HepG2 (cell line): ENCODE measurements at regions not wholly inside any gene's neighbourhood (a gene's known extent, or its start where the extent isn't known, plus 50 kb on each side); places are given as distances from the start of the nearest gene placed in this dataset.

ENCODE experiments used
- ATAC-seq: fragments of 200-7000 bp; cut with Tn5 transposase; 3 replicates; pipeline ENCODE4 v1.9.1; 2020; ENCODE audit warnings: mild to moderate bottlenecking, moderate library complexity
- BruUV-seq: library from RNA; stranded (reverse); fragments of 400-500 nt; replicated peaks from 2 replicates; lab custom pipeline; 2021; lab: Mats Ljungman, UMichigan
- CTCF ChIA-PET: fragments of 300-600 bp; formaldehyde crosslinking; extraction: SDS; loops from one replicate; lab custom pipeline; 2021; ENCODE audit warnings: low total read pairs, inconsistent platforms, low intra/inter-chr PET ratio; lab: Yijun Ruan, JAX
- POLR2A ChIA-PET: fragments of 350-600 bp; sonication (Branson Sonifier 250); formaldehyde crosslinking; loops from one replicate; lab custom pipeline; 2020; ENCODE audit warnings: antibody characterized with exemption, inconsistent platforms; lab: Yijun Ruan, JAX
- DNase-seq: peaks from one replicate; pipeline ENCODE4 v3.0.0-alpha.2; 2015; ENCODE audit warnings: low spot score
- FAIRE-seq: peaks from 3 replicates; lab custom pipeline; 2011; peaks lifted over from hg19 to GRCh38; lab: Jason Lieb, UNC
- H2AFZ ChIP-seq: one replicate; pipeline ENCODE4 v1.6.1; 2011; ENCODE audit warnings: low read length, inconsistent platforms
- H3K27ac ChIP-seq: fragments of 300-600 bp; 3 replicates; pipeline ENCODE4 v1.8.0; 2011; ENCODE audit warnings: mixed run types, mild to moderate bottlenecking, mixed read lengths, low read length, inconsistent platforms; ENCODE audit not compliant: insufficient read depth; ENCODE audit errors: extremely low read length
- H3K27me3 ChIP-seq, 2 experiments: fragments of 200-600 bp in 1 of 2; 2 replicates in 1 of 2; 3 replicates in 1 of 2; pipeline versions ENCODE4 v1.6.0 to v1.8.0; 2011; ENCODE audit warnings: low read length in 2 of 2, mild to moderate bottlenecking in 2 of 2, moderate library complexity in 2 of 2, inconsistent platforms in 1 of 2; ENCODE audit not compliant: insufficient read depth in 2 of 2, control insufficient read depth in 1 of 2
- H3K36me3 ChIP-seq, 2 experiments: fragments of 200-600 bp in 1 of 2; replicated peaks in 1 of 2; 2 replicates in 1 of 2; 3 replicates in 1 of 2; pipeline versions ENCODE4 v1.5.1 to v1.8.0; 2011; ENCODE audit warnings: low read length in 2 of 2, inconsistent platforms in 1 of 2; ENCODE audit not compliant: insufficient read depth in 2 of 2, control insufficient read depth in 1 of 2
- H3K4me1 ChIP-seq: 2 replicates; pipeline ENCODE4 v1.5.1; 2012; ENCODE audit warnings: low read length, inconsistent platforms; ENCODE audit not compliant: insufficient read depth
- H3K4me2 ChIP-seq: 2 replicates; pipeline ENCODE4 v1.6.0; 2011; ENCODE audit warnings: low read depth, low read length, inconsistent platforms
- H3K4me3 ChIP-seq, 3 experiments: fragments of 200-600 bp in 1 of 3; sonication (generic), shearing (Covaris generic) in 1 of 3; replicated peaks in 1 of 3; 2 replicates each; pipeline ENCODE4 v1.5.1; 2011 to 2016; ENCODE audit warnings: low read length in 3 of 3, inconsistent platforms in 2 of 3, low read depth in 2 of 3, mild to moderate bottlenecking in 2 of 3, control low read depth in 1 of 3, mixed read lengths in 1 of 3; ENCODE audit not compliant: insufficient read depth in 1 of 3
- H3K79me2 ChIP-seq: one replicate; pipeline ENCODE4 v1.6.1; 2011; ENCODE audit warnings: low read length, inconsistent platforms; ENCODE audit not compliant: insufficient read depth
- H3K9ac ChIP-seq: 2 replicates; pipeline ENCODE4 v1.6.0; 2011; ENCODE audit warnings: mild to moderate bottlenecking, low read depth, low read length, inconsistent platforms; ENCODE audit not compliant: insufficient read depth
- H3K9me3 ChIP-seq: 2 replicates; pipeline ENCODE4 v1.5.1; 2012; ENCODE audit warnings: mild to moderate bottlenecking, low read length
- H4K20me1 ChIP-seq: 2 replicates; pipeline ENCODE4 v1.6.0; 2011; ENCODE audit warnings: inconsistent platforms, mild to moderate bottlenecking, low read length, moderate library complexity; ENCODE audit not compliant: insufficient read depth
- CHCHD3 ChIP-seq: sonication (generic); formaldehyde crosslinking; IDR thresholded peaks from 2 replicates; pipeline ENCODE4 v1.8.0; 2022; ENCODE audit warnings: mild to moderate bottlenecking, missing genetic modification reagents, moderate library complexity
- LRRFIP1 ChIP-seq: sonication (generic); formaldehyde crosslinking; conservative IDR thresholded peaks from 2 replicates; pipeline ENCODE4 v1.4.0; 2020; ENCODE audit warnings: missing genetic modification reagents
- NCOR1 ChIP-seq: fragments of 200-600 bp; sonication (generic); IDR thresholded peaks from 2 replicates; pipeline ENCODE4 v1.7.0; 2017; ENCODE audit warnings: antibody characterized with exemption, low read length, borderline replicate concordance
- REL ChIP-seq: sonication (generic); formaldehyde crosslinking; conservative IDR thresholded peaks from 2 replicates; pipeline ENCODE4 v1.8.0; 2022; ENCODE audit warnings: mild to moderate bottlenecking, missing genetic modification reagents, moderate library complexity
- TBP ChIP-seq: sonication (generic); formaldehyde crosslinking; IDR thresholded peaks from 2 replicates; pipeline ENCODE4 v1.5.0; 2020; ENCODE audit warnings: missing genetic modification reagents
- TP53 ChIP-seq: sonication (generic); formaldehyde crosslinking; conservative IDR thresholded peaks from 2 replicates; pipeline ENCODE4 v1.4.0; 2020; ENCODE audit warnings: missing genetic modification reagents
- ZEB1 ChIP-seq: IDR thresholded peaks from 2 replicates; pipeline ENCODE4 v1.6.1; 2012; ENCODE audit warnings: mild to moderate bottlenecking, low read depth, inconsistent platforms; ENCODE audit not compliant: insufficient replicate concordance
- ZHX2 ChIP-seq, 2 experiments: sonication (generic) in 1 of 2; formaldehyde crosslinking in 1 of 2; IDR thresholded peaks; 2 replicates each; pipeline versions ENCODE4 v1.6.1 to v1.9.0; 2014 to 2022; ENCODE audit warnings: antibody characterized with exemption in 1 of 2, borderline replicate concordance in 1 of 2, inconsistent platforms in 1 of 2, low read depth in 1 of 2, missing genetic modification reagents in 1 of 2
- ZNF3 ChIP-seq: IDR thresholded peaks from 2 replicates; pipeline ENCODE4 v1.7.0; 2017; ENCODE audit warnings: inconsistent platforms
- ZNF549 ChIP-seq: sonication (generic); formaldehyde crosslinking; IDR thresholded peaks from 2 replicates; pipeline ENCODE4 v1.5.0; 2020; ENCODE audit warnings: missing genetic modification reagents
- ZNF569 ChIP-seq: sonication (generic); formaldehyde crosslinking; IDR thresholded peaks from 2 replicates; pipeline ENCODE4 v1.5.0; 2020; ENCODE audit warnings: mild to moderate bottlenecking, missing genetic modification reagents, moderate library complexity, borderline replicate concordance
- ZNF572 ChIP-seq: sonication (generic); formaldehyde crosslinking; IDR thresholded peaks from 2 replicates; pipeline ENCODE4 v1.5.1; 2020; ENCODE audit warnings: mild to moderate bottlenecking, missing genetic modification reagents
- ZNF616 ChIP-seq: sonication (generic); formaldehyde crosslinking; IDR thresholded peaks from 2 replicates; pipeline ENCODE4 v1.5.0; 2020; ENCODE audit warnings: low read depth, mild to moderate bottlenecking, missing genetic modification reagents
- ZNF660 ChIP-seq: sonication (generic); formaldehyde crosslinking; IDR thresholded peaks from 2 replicates; pipeline ENCODE4 v1.5.1; 2020; ENCODE audit warnings: mild to moderate bottlenecking, low read depth, missing genetic modification reagents, borderline replicate concordance
- ZNF777 ChIP-seq: sonication (generic); formaldehyde crosslinking; IDR thresholded peaks from 2 replicates; pipeline ENCODE4 v1.4.0; 2020; ENCODE audit warnings: missing genetic modification reagents
- WGBS: methylation state at CpG from one replicate; pipeline ENCODE4 v1.1.6; 2017; ENCODE audit warnings: low lambda C conversion rate; 5-methylcytosine and 5-hydroxymethylcytosine counted together
- in situ Hi-C: cut with HindIII; loops from 2 replicates; pipeline ENCODE4 v1.10.0; 2017; ENCODE audit warnings: low pct_unique_long_range_greater_than_20kb; ENCODE audit not compliant: extremely low pct_ligation_motif_present
- intact Hi-C: fragments of 100-400 bp; cut with micrococcal nuclease; formaldehyde crosslinking; loops from one replicate; pipeline ENCODE4 v1.10.0; 2022; ENCODE audit not compliant: unreplicated experiment

DNA sequence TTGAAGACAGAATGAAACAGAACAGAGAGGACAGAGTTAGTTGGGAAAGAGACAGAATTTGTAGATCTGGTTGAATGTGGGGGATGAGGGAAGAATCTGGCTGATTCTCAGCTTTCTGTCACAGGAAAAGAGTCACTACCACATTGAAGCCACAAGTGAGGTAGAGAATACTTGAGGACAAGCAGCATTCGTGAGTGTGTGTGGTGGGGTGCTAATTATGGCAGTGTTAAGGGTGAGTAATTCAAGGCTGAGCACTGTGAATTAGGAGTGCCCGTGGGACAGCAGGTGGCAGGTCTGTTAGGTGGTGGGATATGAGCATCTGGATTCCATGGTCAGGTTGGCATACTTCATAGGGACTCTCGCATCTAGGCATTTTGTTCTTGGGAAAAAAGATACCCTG is 347.4 kb upstream of the PRICKLE1 start:
- Histone ChIP-seq H3K79me2 (no peaks in the 10 kb centered on the region), H4K20me1 (no peaks in the 10 kb centered on the region), H3K27me3 (no peaks in the 10 kb centered on the region), H3K9ac (no peak overlapping the region), H2AFZ (no peak overlapping the region), H3K4me2 (no peak overlapping the region), H3K9me3 (no peaks in the 10 kb centered on the region; the same call in 1 of the 2 replicates), H3K27ac (no peak overlapping the region), H3K36me3 (no peaks in the 10 kb centered on the region), H3K4me3 (no peak overlapping the region), H3K4me1 (no peaks in the 10 kb centered on the region)
- ChIA-PET CTCF (no interaction called here), POLR2A (no interaction called here)
- DNase-seq (no peak), FAIRE-seq (no peak), ATAC-seq (no peak)
- intact Hi-C loops: no loop called here
- no peak for TF ChIP-seq ZNF660 (CRISPR knock-in tag)
- no peak for TF ChIP-seq NCOR1
- no peak for TF ChIP-seq ZNF616 (CRISPR knock-in tag)
- no peak for TF ChIP-seq LRRFIP1 (CRISPR knock-in tag)
- no peak for TF ChIP-seq REL
- no peak for TF ChIP-seq TBP
- TF ChIP-seq TP53 (CRISPR knock-in tag): no peak
- no peak for TF ChIP-seq ZNF572
- no peak for TF ChIP-seq ZNF549 (CRISPR knock-in tag)
- no peak for TF ChIP-seq ZHX2 (IDR thresholded peaks at IDR 0.05; ENCODE audit: low read depth)
- TF ChIP-seq ZHX2 (CRISPR knock-in tag; IDR thresholded peaks at IDR 0.05; ENCODE audit: borderline replicate concordance): no peak
- TF ChIP-seq ZNF777 (CRISPR knock-in tag): no peak
- no peak for TF ChIP-seq ZNF3 (CRISPR knock-in tag)
- TF ChIP-seq CHCHD3 (CRISPR knock-in tag): no peak
- no peak for TF ChIP-seq ZEB1
- no peak for TF ChIP-seq ZNF569 (CRISPR knock-in tag)
- in situ Hi-C loops: no loop called here
- BruUV-seq: no TSS peak
- WGBS: 0% methylated on average over 3 of the region's 3 CpGs
